SH-SY5Y (cell line): ENCODE measurements at regions not wholly inside any gene's neighbourhood (a gene's known extent, or its start where the extent isn't known, plus 50 kb on each side); places are given as distances from the start of the nearest gene placed in this dataset.

ENCODE experiments used
- GATA2 ChIP-seq: IDR thresholded peaks from 2 replicates; pipeline ENCODE4 v1.6.1; 2011; ENCODE audit warnings: mild to moderate bottlenecking, low read depth, low read length
- GATA3 ChIP-seq: IDR thresholded peaks from 2 replicates; pipeline ENCODE4 v1.6.1; 2011; ENCODE audit warnings: low read depth, mild to moderate bottlenecking, low read length, moderate library complexity

DNA sequence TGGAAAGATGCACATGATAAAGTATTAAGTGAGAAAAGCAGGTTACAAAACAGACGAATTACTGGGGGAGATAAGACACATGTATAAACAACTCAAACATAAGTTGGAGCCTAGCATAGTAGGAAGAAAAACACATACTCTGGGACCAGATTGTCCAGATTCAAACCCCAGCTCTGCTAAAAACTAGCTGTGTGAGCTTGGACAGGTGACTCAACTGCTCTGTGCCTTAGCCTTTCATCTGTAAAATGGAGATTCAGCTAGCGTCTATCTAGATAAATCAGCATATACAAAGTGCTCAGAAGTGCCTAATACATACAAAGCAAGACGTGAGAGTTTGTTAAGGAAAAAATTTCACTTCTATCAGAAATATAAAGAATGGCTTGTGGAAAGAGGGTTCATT is 254.0 kb upstream of the POU3F1 start:
- no peak for TF ChIP-seq GATA2
- no peak for TF ChIP-seq GATA3
